H54 (cell line): ENCODE measurements at regions not wholly inside any gene's neighbourhood (a gene's known extent, or its start where the extent isn't known, plus 50 kb on each side); places are given as distances from the start of the nearest gene placed in this dataset.

Experiments used
- DNase-seq: peaks from one replicate; pipeline ENCODE4 v3.0.0; 2011; ENCODE audit warnings: low spot score, mixed read lengths; ENCODE audit not compliant: insufficient read length
- FAIRE-seq: peaks from 3 replicates; lab custom pipeline; 2011; peaks lifted over from hg19 to GRCh38; lab: Jason Lieb, UNC
- POLR2A ChIP-seq: IDR thresholded peaks from 2 replicates; pipeline ENCODE4 v1.6.1; 2011; ENCODE audit warnings: low read depth, mild to moderate bottlenecking, low read length

- DNase-seq (no peak), FAIRE-seq (no peak)
- no peak for TF ChIP-seq POLR2A
Measured at GRCh38 chr22:48651036-48651890, 1176.4 kb downstream of the BRD1 start.

- no peak for TF ChIP-seq POLR2A
- FAIRE-seq (no peak), DNase-seq (no peak)
Measured at GRCh38 chr22:48650323-48651035, 1177.2 kb downstream of the BRD1 start.

- no peak for TF ChIP-seq POLR2A
- no peak for DNase-seq
- no peak for FAIRE-seq
Measured at GRCh38 chr22:48649466-48649865, 1178.2 kb downstream of the BRD1 start.

- FAIRE-seq (no peak), DNase-seq (no peak)
- TF ChIP-seq POLR2A = no peak
Measured at GRCh38 chr22:48649031-48649430, 1178.6 kb downstream of the BRD1 start.

- FAIRE-seq (no peak), DNase-seq (no peak)
- TF ChIP-seq POLR2A = no peak
Measured at GRCh38 chr22:48647606-48648515, 1179.8 kb downstream of the BRD1 start.

GRCh38 chr22:48647051-48647450 is 1180.6 kb downstream of the BRD1 start:
- FAIRE-seq (no peak), DNase-seq (no peak)
- no peak for TF ChIP-seq POLR2A

GRCh38 chr22:48646216-48646925 is 1181.3 kb downstream of the BRD1 start:
- TF ChIP-seq POLR2A = no peak
- FAIRE-seq = no peak
- DNase-seq = no peak

GRCh38 chr22:48645766-48646165 is 1181.9 kb downstream of the BRD1 start:
- FAIRE-seq = no peak
- no peak for TF ChIP-seq POLR2A
- DNase-seq = no peak

- no peak for TF ChIP-seq POLR2A
- no peak for FAIRE-seq
- no peak for DNase-seq
Measured at GRCh38 chr22:48644997-48645396, 1182.7 kb downstream of the BRD1 start.

GRCh38 chr22:48644108-48644507 is 1183.6 kb downstream of the BRD1 start:
- DNase-seq = no peak
- no peak for FAIRE-seq
- TF ChIP-seq POLR2A = no peak

- no peak for FAIRE-seq
Measured at GRCh38 chr22:48643066-48643731, 1184.5 kb downstream of the BRD1 start.

GRCh38 chr22:48642550-48642949 is 1185.1 kb downstream of the BRD1 start:
- FAIRE-seq = no peak
- TF ChIP-seq POLR2A = no peak
- no peak for DNase-seq

More at GRCh38 chr22:48643066-48643731, 1184.5 kb downstream of the BRD1 start:
- TF ChIP-seq POLR2A = no peak
- no peak for DNase-seq
